NCI-H2171 (cell line): ENCODE measurements at regions not wholly inside any gene's neighbourhood (a gene's known extent, or its start where the extent isn't known, plus 50 kb on each side); places are given as distances from the start of the nearest gene placed in this dataset.
A peak's percentile ranks its signal among the peaks of the same experiment; 100 is the strongest.

ENCODE experiments used
- DNase-seq: peaks from one replicate; lab custom pipeline; 2025; lab: John Stamatoyannopoulos, UW

GRCh38 chr4:79082997-79083396 lies 143.8 kb upstream of the PAQR3 start:
- no peak for DNase-seq

- DNase-seq = no peak
These were observed 142.7 kb upstream of the PAQR3 start for GRCh38 chr4:79081973-79082372.

GRCh38 chr4:79078339-79078738 lies 139.1 kb upstream of the PAQR3 start:
- DNase-seq = no peak

- DNase-seq = no peak
These were observed 134.8 kb upstream of the PAQR3 start for GRCh38 chr4:79074040-79074439.

GRCh38 chr4:79073471-79073870 lies 134.2 kb upstream of the PAQR3 start:
- DNase-seq = no peak

- no peak for DNase-seq
These were observed 126.0 kb upstream of the PAQR3 start for GRCh38 chr4:79065262-79065661.

- DNase-seq = no peak
These were observed 125.6 kb upstream of the PAQR3 start for GRCh38 chr4:79064806-79065205.

- no peak for DNase-seq
These were observed 120.6 kb upstream of the PAQR3 start for GRCh38 chr4:79059631-79060399.

- no peak for DNase-seq
These were observed 118.5 kb upstream of the PAQR3 start for GRCh38 chr4:79057772-79058171.

GRCh38 chr4:79053754-79054153 lies 114.5 kb upstream of the PAQR3 start:
- no peak for DNase-seq

GRCh38 chr4:79050541-79050880 lies 111.3 kb upstream of the PAQR3 start:
- DNase-seq = peak; percentile 68

GRCh38 chr4:79049840-79050540 lies 110.8 kb upstream of the PAQR3 start:
- peak; percentile 27 for DNase-seq

- DNase-seq = no peak
These were observed 109.6 kb upstream of the PAQR3 start for GRCh38 chr4:79048878-79049277.

- DNase-seq = no peak
These were observed 108.1 kb upstream of the PAQR3 start for GRCh38 chr4:79047316-79047715.

GRCh38 chr4:79046016-79046592 lies 106.9 kb upstream of the PAQR3 start:
- DNase-seq = no peak

- no peak for DNase-seq
These were observed 105.0 kb upstream of the PAQR3 start for GRCh38 chr4:79044141-79044659.

- DNase-seq = no peak
These were observed 103.9 kb upstream of the PAQR3 start for GRCh38 chr4:79043138-79043537.

GRCh38 chr4:79042079-79042674 lies 102.9 kb upstream of the PAQR3 start:
- DNase-seq = peak; percentile 31

- DNase-seq = no peak
These were observed 95.3 kb upstream of the PAQR3 start for GRCh38 chr4:79034544-79034943.

GRCh38 chr4:79030973-79031372 lies 91.7 kb upstream of the PAQR3 start:
- no peak for DNase-seq

- DNase-seq = no peak
These were observed 88.4 kb upstream of the PAQR3 start for GRCh38 chr4:79027656-79028055.

- DNase-seq = no peak
These were observed 85.9 kb upstream of the PAQR3 start for GRCh38 chr4:79025170-79025569.
